Stomach (tissue), 8 donors: ENCODE measurements at regions not wholly inside any gene's neighbourhood (a gene's known extent, or its start where the extent isn't known, plus 50 kb on each side); places are given as distances from the start of the nearest gene placed in this dataset.

Experiments
- DNase-seq, 2 donors: peaks; one replicate each; pipeline versions ENCODE4 v3.0.0 to v3.0.0-alpha.2; 2013 to 2019
- H3K27ac ChIP-seq, 5 donors: fragments of 200-600 bp in 4 of 5; sonication (generic) in 4 of 5; one replicate each; pipeline ENCODE4 v1.5.1; 2013 to 2019; ENCODE audit warnings: mild to moderate bottlenecking in 1 of 5, moderate library complexity in 1 of 5
- H3K27me3 ChIP-seq, 3 donors: fragments of 200-600 bp; sonication (generic); one replicate each; pipeline ENCODE4 v1.5.1; 2017 to 2019; ENCODE audit warnings: mixed run types in 1 of 3
- H3K36me3 ChIP-seq, 4 donors: fragments of 200-600 bp; sonication (generic); 1 replicate in 3 of 4; 2 replicates in 1 of 4; pipeline ENCODE4 v1.5.1; 2016 to 2019
- H3K4me1 ChIP-seq, 4 donors: fragments of 200-600 bp; sonication (generic); one replicate each; pipeline ENCODE4 v1.5.1; 2016 to 2019
- H3K4me3 ChIP-seq, 4 donors: fragments of 200-600 bp; sonication (generic) in 3 of 4; one replicate each; pipeline ENCODE4 v1.5.1; 2016 to 2019; ENCODE audit warnings: mild to moderate bottlenecking in 1 of 4
- H3K9me3 ChIP-seq, 4 donors: fragments of 200-600 bp; sonication (generic); one replicate each; pipeline ENCODE4 v1.5.1; 2016 to 2019
- CTCF ChIP-seq, 7 experiments: fragments of 450-650 bp in 4 of 7; fragments of 200-600 bp in 3 of 7; sonication (generic) in 3 of 7; IDR thresholded peaks; one replicate each; pipeline ENCODE4 v1.5.1; 2016 to 2019; ENCODE audit warnings: antibody characterized with exemption in 7 of 7, control low read depth in 2 of 7, mild to moderate bottlenecking in 1 of 7
- EP300 ChIP-seq: sonication (generic); formaldehyde crosslinking; IDR thresholded peaks from one replicate; pipeline ENCODE4 v1.6.1; 2017; ENCODE audit warnings: antibody characterized with exemption
- POLR2A ChIP-seq, 4 donors: fragments of 450-650 bp; IDR thresholded peaks; one replicate each; pipeline ENCODE4 v1.6.1; 2016; ENCODE audit warnings: antibody characterized with exemption in 4 of 4, control low read depth in 2 of 4, mild to moderate bottlenecking in 1 of 4, moderate library complexity in 1 of 4
- POLR2AphosphoS5 ChIP-seq, 3 donors: sonication (generic); formaldehyde crosslinking; IDR thresholded peaks; one replicate each; pipeline ENCODE4 v1.6.1; 2016; ENCODE audit warnings: antibody characterized with exemption in 3 of 3
- WGBS, 5 donors: extraction: QIAGEN DNeasy Blood & Tissue Kit in 3 of 5; methylation state at CpG; one replicate each; pipeline versions ENCODE4 v1.1.5 to v1.1.7; 2013 to 2018; 5-methylcytosine and 5-hydroxymethylcytosine counted together
- intact Hi-C: fragments of 100-400 bp; cut with DNase I; formaldehyde crosslinking; loops from one replicate; pipeline ENCODE4 v1.15.1; 2023; ENCODE audit warnings: low total_unique reads
- donor health status: healthy with polysubstance abuse.
- donor health status: Bipolar disorder and iron deficiency.
- donor health status: healthy.

GRCh38 chr14:98379830-98380229 is 892.2 kb downstream of the BCL11B start:
- Histone ChIP-seq H3K27ac (no peak overlapping the region), H3K27me3 (no peaks in the 10 kb centered on the region), H3K4me3 (no peak overlapping the region), H3K36me3 (no peaks in the 10 kb centered on the region), H3K9me3 (peaks cover 0 to 5% (median 0%) of the 10 kb centered on the region in 4 donors), H3K4me1 (no peaks in the 10 kb centered on the region)
- no peak for DNase-seq
- TF ChIP-seq EP300, result no peak
- no peak for TF ChIP-seq POLR2AphosphoS5 (IDR thresholded peaks at IDR 0.05)
- TF ChIP-seq CTCF (IDR thresholded peaks at IDR 0.05), result no peak
- no peak for TF ChIP-seq POLR2A (IDR thresholded peaks at IDR 0.05)
- intact Hi-C loops, result no loop called here
- WGBS, 5 donors, result 47 to 86% (median 63%) methylated on average over 3 of the region's 3 CpGs

GRCh38 chr14:98382662-98383061 is 889.3 kb downstream of the BCL11B start:
- peaks cover 0 to 9% (median 0%) of the 10 kb centered on the region in 3 donors for H3K27me3 ChIP-seq
- H3K4me3 ChIP-seq, result no peak overlapping the region
- H3K36me3 ChIP-seq, result no peaks in the 10 kb centered on the region
- H3K9me3 ChIP-seq, result peaks cover 0 to 9% (median 4%) of the 10 kb centered on the region in 4 donors
- no peak for TF ChIP-seq POLR2A (IDR thresholded peaks at IDR 0.05)
- no peak for TF ChIP-seq CTCF (IDR thresholded peaks at IDR 0.05)
- no peak for TF ChIP-seq EP300
- TF ChIP-seq POLR2AphosphoS5 (IDR thresholded peaks at IDR 0.05), result no peak
- WGBS, 5 donors, result 59 to 75% (median 67%) methylated on average over 3 to 4 of the region's 4 CpGs
- DNase-seq, result no peak
- intact Hi-C loops, result no loop called here
- H3K4me1 ChIP-seq, result no peaks in the 10 kb centered on the region
- H3K27ac ChIP-seq, result no peak overlapping the region

GRCh38 chr14:98385851-98386250 is 886.1 kb downstream of the BCL11B start:
- peaks cover 0 to 8% (median 2%) of the 10 kb centered on the region in 4 donors for H3K9me3 ChIP-seq
- no peaks in the 10 kb centered on the region for H3K36me3 ChIP-seq
- WGBS, 5 donors, result 75 to 84% (median 81%) methylated on average over 3 of the region's 3 CpGs
- TF ChIP-seq EP300, result no peak
- no peak for TF ChIP-seq CTCF (IDR thresholded peaks at IDR 0.05)
- no peak for TF ChIP-seq POLR2A (IDR thresholded peaks at IDR 0.05)
- TF ChIP-seq POLR2AphosphoS5 (IDR thresholded peaks at IDR 0.05), result no peak
- no peak overlapping the region for H3K4me3 ChIP-seq
- H3K4me1 ChIP-seq, result no peaks in the 10 kb centered on the region
- H3K27ac ChIP-seq, result no peak overlapping the region
- no peak for DNase-seq
- intact Hi-C loops, result no loop called here
- peaks cover 0 to 9% (median 0%) of the 10 kb centered on the region in 3 donors for H3K27me3 ChIP-seq

- Histone ChIP-seq H3K4me3 (no peak overlapping the region), H3K9me3 (no peaks in the 10 kb centered on the region), H3K27me3 (no peaks in the 10 kb centered on the region), H3K36me3 (no peaks in the 10 kb centered on the region), H3K27ac (no peak overlapping the region), H3K4me1 (no peaks in the 10 kb centered on the region)
- TF ChIP-seq POLR2A (IDR thresholded peaks at IDR 0.05), result no peak
- no peak for TF ChIP-seq POLR2AphosphoS5 (IDR thresholded peaks at IDR 0.05)
- no peak for TF ChIP-seq CTCF (IDR thresholded peaks at IDR 0.05)
- TF ChIP-seq EP300, result no peak
- intact Hi-C loops, result no loop called here
- no peak for DNase-seq
- WGBS, 5 donors, result 68 to 78% (median 74%) methylated on average over 3 of the region's 3 CpGs
Measured at GRCh38 chr14:98391061-98391460, 880.9 kb downstream of the BCL11B start.
